ENCODE measurements at regions not wholly inside any gene's neighbourhood (a gene's known extent, or its start where the extent isn't known, plus 50 kb on each side); places are given as distances from the start of the nearest gene placed in this dataset.

GRCh38 chr21:29238967-29239290, 59.8 kb upstream of the BACH1 start:
- intact Hi-C loops (cut with DNase I), result no loop called here
- Histone ChIP-seq H3K36me3 (no peaks in the 10 kb centered on the region), H3K9me3 (no peaks in the 10 kb centered on the region), H3K4me3 (no peak overlapping the region), H3K27ac (no peak overlapping the region), H3K27me3 (no peaks in the 10 kb centered on the region), H3K4me1 (peaks cover 12% of the 10 kb centered on the region)
- ATAC-seq (peak; percentile 65), DNase-seq (no peak)
- TF ChIP-seq CTCF (IDR thresholded peaks at IDR 0.05), result no peak

GRCh38 chr21:29240136-29240535, 58.6 kb upstream of the BACH1 start:
- Histone ChIP-seq H3K36me3 (no peaks in the 10 kb centered on the region), H3K27ac (no peak overlapping the region), H3K4me3 (no peak overlapping the region), H3K27me3 (no peaks in the 10 kb centered on the region), H3K4me1 (peaks cover 12% of the 10 kb centered on the region), H3K9me3 (no peaks in the 10 kb centered on the region)
- no peak for TF ChIP-seq CTCF (IDR thresholded peaks at IDR 0.05)
- DNase-seq, result no peak
- intact Hi-C loops (cut with DNase I), result no loop called here
- ATAC-seq, result no peak

- Histone ChIP-seq H3K36me3 (no peaks in the 10 kb centered on the region), H3K4me3 (no peak overlapping the region), H3K4me1 (peaks cover 9% of the 10 kb centered on the region), H3K9me3 (no peaks in the 10 kb centered on the region), H3K27me3 (no peaks in the 10 kb centered on the region), H3K27ac (no peak overlapping the region)
- no peak for TF ChIP-seq CTCF (IDR thresholded peaks at IDR 0.05)
- ATAC-seq (no peak), DNase-seq (no peak)
- intact Hi-C loops (cut with DNase I), result no loop called here
These were observed 56.5 kb upstream of the BACH1 start for GRCh38 chr21:29242201-29242600.

- TF ChIP-seq CTCF (IDR thresholded peaks at IDR 0.05), result no peak
- no peak overlapping the region for H3K4me3 ChIP-seq
- H3K9me3 ChIP-seq, result no peaks in the 10 kb centered on the region
- ATAC-seq (no peak), DNase-seq (no peak)
- no peaks in the 10 kb centered on the region for H3K27me3 ChIP-seq
- no peaks in the 10 kb centered on the region for H3K36me3 ChIP-seq
- no peak overlapping the region for H3K27ac ChIP-seq
- no peaks in the 10 kb centered on the region for H3K4me1 ChIP-seq
- intact Hi-C loops (cut with DNase I), result no loop called here
These were observed 55.5 kb upstream of the BACH1 start for GRCh38 chr21:29243188-29243587.

GRCh38 chr21:29245104-29245643, 53.5 kb upstream of the BACH1 start:
- ATAC-seq, result peak; percentile 90
- intact Hi-C loops (cut with DNase I), result no loop called here

More at GRCh38 chr21:29245104-29245643, 53.5 kb upstream of the BACH1 start:
- no peak for DNase-seq
- H3K9me3 ChIP-seq, result no peaks in the 10 kb centered on the region
- peak overlapping the region; percentile 32 for H3K27ac ChIP-seq
- no peak for TF ChIP-seq CTCF (IDR thresholded peaks at IDR 0.05)
- H3K27me3 ChIP-seq, result no peaks in the 10 kb centered on the region
- H3K36me3 ChIP-seq, result no peaks in the 10 kb centered on the region
- no peaks in the 10 kb centered on the region for H3K4me1 ChIP-seq
- H3K4me3 ChIP-seq, result no peak overlapping the region

Measured in upper lobe of right lung (tissue), 1 donor.